Nephron (organoid): ENCODE measurements at regions not wholly inside any gene's neighbourhood (a gene's known extent, or its start where the extent isn't known, plus 50 kb on each side); places are given as distances from the start of the nearest gene placed in this dataset.
"Not testable (repeated sequence)": the region's sequence is repeated elsewhere in the genome, so short reads cannot be mapped to it uniquely, and the experiment has no call there.

Source experiments
- H3K27ac Mint-ChIP-seq, 3 experiments: 2 replicates each; pipeline ENCODE4 v1.8.0; 2020; ENCODE audit warnings: mixed read lengths in 3 of 3, mild to moderate bottlenecking in 2 of 3, moderate library complexity in 1 of 3
- H3K27me3 Mint-ChIP-seq: 2 replicates; pipeline ENCODE4 v1.8.0; 2021; ENCODE audit warnings: low read depth, mild to moderate bottlenecking, moderate library complexity, mixed read lengths
- H3K36me3 Mint-ChIP-seq: 2 replicates; pipeline ENCODE4 v1.8.0; 2020; ENCODE audit warnings: low read depth, mixed read lengths
- H3K4me1 Mint-ChIP-seq: 2 replicates; pipeline ENCODE4 v1.8.0; 2020; ENCODE audit warnings: mixed read lengths
- H3K4me3 Mint-ChIP-seq, 3 experiments: 2 replicates each; pipeline ENCODE4 v1.8.0; 2020; ENCODE audit warnings: mild to moderate bottlenecking in 3 of 3, mixed read lengths in 3 of 3, moderate library complexity in 2 of 3
- H3K9me3 Mint-ChIP-seq: 2 replicates; pipeline ENCODE4 v1.8.0; 2020; ENCODE audit warnings: mixed read lengths
- CTCF ChIP-seq, 3 experiments: fragments of 200-600 bp; sonication (generic); IDR thresholded peaks; one replicate each; pipeline ENCODE4 v1.5.0; 2021; ENCODE audit warnings: antibody characterized with exemption in 3 of 3; ENCODE audit not compliant: unreplicated experiment in 3 of 3

DNA sequence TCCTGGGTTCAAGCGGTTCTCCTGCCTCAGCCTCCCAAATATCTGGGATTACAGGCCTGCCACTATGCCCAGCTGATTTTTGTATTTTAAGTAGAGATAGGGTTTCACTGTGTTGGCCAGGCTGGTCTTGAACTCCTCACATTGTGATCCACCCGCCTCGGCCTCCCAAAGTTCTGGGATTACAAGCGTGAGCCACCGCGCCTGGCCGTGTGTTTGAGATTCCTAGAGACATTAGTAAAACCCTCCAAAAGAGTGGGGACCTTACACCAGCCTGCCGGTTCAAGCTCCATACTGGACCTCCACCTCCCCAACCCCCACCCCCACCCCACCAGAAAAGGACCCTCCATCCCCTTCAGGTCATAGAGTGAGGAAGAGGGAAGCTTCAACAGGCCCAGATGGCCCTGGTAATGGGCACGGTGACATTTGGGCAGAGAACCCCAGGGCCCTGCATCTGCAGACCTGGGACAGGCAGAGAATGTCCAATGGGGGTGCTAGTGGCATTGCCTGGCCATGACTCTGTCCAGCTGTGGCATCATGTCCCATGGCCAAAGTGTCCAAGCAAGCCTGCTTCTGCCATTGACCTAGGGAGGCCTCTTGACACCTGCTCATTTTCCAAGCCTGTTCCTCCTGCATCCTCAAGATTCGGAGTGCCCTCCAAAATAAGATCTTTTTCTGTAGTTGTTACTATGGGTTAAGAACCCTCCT is 108.9 kb upstream of the KLF13 start:
- no peaks in the 10 kb centered on the region for H3K36me3 Mint-ChIP-seq
- H3K4me1 Mint-ChIP-seq = peaks cover 14% of the 10 kb centered on the region
- no peaks in the 10 kb centered on the region for H3K9me3 Mint-ChIP-seq
- H3K4me3 Mint-ChIP-seq = peak overlapping the region; percentile 21 to 50 (median 45)
- H3K27ac Mint-ChIP-seq = no peak overlapping the region
- TF ChIP-seq CTCF (IDR thresholded peaks at IDR 0.05; ENCODE audit: unreplicated experiment in 3 of 3) = no peak
- peaks cover 18% of the 10 kb centered on the region for H3K27me3 Mint-ChIP-seq

GRCh38 chr15:31219221-31219620 is 107.4 kb upstream of the KLF13 start:
- Mint-ChIP-seq H3K27ac (no peak overlapping the region), H3K9me3 (no peaks in the 10 kb centered on the region), H3K36me3 (no peaks in the 10 kb centered on the region), H3K27me3 (peaks cover 25% of the 10 kb centered on the region), H3K4me1 (peaks cover 21% of the 10 kb centered on the region), H3K4me3 (peak overlapping the region in 1 of 3 experiments; percentile 27)
- no peak for TF ChIP-seq CTCF (IDR thresholded peaks at IDR 0.05; ENCODE audit: unreplicated experiment in 3 of 3)

GRCh38 chr15:31221936-31222515 is 104.6 kb upstream of the KLF13 start:
- no peaks in the 10 kb centered on the region for H3K36me3 Mint-ChIP-seq
- H3K9me3 Mint-ChIP-seq = no peaks in the 10 kb centered on the region
- H3K4me1 Mint-ChIP-seq = peaks cover 25% of the 10 kb centered on the region
- TF ChIP-seq CTCF (IDR thresholded peaks at IDR 0.05; ENCODE audit: unreplicated experiment in 3 of 3) = no peak
- H3K27ac Mint-ChIP-seq = no peak overlapping the region
- no peak overlapping the region for H3K4me3 Mint-ChIP-seq
- H3K27me3 Mint-ChIP-seq = peaks cover 28% of the 10 kb centered on the region

DNA sequence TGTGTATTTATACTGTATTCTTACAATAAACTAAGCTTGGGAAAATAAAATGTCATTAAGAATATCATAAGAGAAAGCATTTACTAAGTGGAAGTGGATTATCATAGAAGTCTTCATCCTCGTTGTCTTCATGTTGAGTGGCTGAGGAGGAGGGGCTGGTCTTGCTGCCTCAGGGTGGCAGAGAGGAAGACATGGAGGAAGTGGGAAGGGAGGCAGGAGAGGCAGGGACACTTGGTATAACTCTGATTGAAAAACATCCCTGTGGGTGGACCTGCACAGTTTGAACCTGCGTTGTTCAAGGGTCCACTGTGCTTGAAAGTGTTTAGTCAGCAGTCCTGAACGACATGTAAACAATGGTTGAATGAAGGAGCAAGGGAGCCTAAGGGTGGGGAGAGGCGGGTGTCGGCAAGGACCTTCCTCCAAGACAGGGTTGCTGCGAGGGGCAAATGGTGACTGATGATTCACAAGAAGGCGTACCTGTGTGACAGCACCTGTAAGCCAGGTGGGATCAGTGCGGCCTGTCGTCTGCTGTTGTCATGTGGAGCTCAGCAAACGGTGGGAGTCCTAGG is 103.8 kb upstream of the KLF13 start:
- peaks cover 25% of the 10 kb centered on the region for H3K4me1 Mint-ChIP-seq
- peak overlapping the region in 2 of 3 experiments; percentile 8 to 25 for H3K27ac Mint-ChIP-seq
- peaks cover 28% of the 10 kb centered on the region for H3K27me3 Mint-ChIP-seq
- no peaks in the 10 kb centered on the region for H3K36me3 Mint-ChIP-seq
- H3K9me3 Mint-ChIP-seq = no peaks in the 10 kb centered on the region
- TF ChIP-seq CTCF (IDR thresholded peaks at IDR 0.05; ENCODE audit: unreplicated experiment in 3 of 3) = no peak
- no peak overlapping the region for H3K4me3 Mint-ChIP-seq

DNA sequence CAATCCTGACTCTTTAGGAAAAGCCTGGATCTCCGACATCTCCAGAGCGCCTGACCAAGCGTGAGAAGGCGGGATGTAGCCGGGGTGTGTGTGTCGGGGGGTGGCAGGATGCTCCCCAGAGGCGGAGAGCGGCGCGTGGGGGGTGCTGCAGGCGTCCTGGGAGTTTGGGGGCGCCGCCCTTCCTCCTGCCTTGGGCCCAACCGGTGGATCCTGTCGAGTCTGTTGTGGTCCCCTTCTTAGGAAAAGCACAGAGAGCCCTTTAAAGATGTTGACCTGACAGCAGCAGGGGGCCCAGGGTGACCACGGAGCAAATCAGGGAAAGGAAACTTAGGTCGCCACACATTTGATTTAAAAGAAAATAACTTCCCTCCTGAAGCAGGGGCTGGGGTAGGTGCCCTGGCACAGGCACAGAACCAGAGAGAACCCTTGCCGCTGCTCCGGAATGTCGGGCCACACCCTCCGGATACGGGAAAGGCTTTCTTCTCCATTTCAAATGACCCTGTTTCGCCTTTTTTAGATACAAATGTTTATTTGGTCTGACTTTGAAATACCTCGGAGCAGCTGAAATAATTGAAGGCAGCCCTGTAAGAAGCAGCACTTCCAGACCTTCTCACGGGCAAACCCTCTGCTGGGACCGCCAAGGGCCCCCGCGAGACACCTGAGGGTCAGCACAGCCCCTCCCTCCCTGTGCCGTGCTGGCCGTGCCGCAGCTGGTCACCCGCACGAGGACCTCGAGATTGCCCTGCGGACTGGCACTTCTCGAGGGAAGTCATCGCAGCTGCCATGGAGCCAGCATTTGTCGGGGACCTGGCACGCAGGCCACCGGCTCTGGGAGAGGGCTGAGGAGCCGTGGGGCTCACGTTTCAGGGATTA is 102.9 kb upstream of the KLF13 start:
- no peaks in the 10 kb centered on the region for H3K36me3 Mint-ChIP-seq
- peaks cover 25% of the 10 kb centered on the region for H3K27me3 Mint-ChIP-seq
- H3K27ac Mint-ChIP-seq = no peak overlapping the region
- no peak overlapping the region for H3K4me3 Mint-ChIP-seq
- H3K4me1 Mint-ChIP-seq = peaks cover 19% of the 10 kb centered on the region
- H3K9me3 Mint-ChIP-seq = no peaks in the 10 kb centered on the region
- no peak for TF ChIP-seq CTCF (IDR thresholded peaks at IDR 0.05; ENCODE audit: unreplicated experiment in 3 of 3)

DNA sequence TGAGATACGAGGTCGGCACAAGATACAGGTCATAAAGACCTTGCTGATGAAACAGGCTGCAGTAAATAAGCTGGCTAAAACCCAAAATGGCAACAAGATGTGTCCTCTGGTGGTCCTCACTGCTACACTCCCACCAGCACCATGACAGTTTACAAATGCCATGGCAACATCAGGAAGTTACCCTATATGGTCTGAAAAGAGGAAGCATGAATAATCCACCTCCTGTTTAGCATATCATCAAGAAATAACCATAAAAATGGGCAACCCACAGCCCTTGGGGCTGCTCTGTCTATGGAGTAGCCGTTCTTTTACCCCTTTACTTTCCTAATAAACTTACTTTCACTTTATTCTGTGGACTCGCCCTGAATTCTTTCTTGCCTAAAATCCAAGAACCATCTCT is 102.0 kb upstream of the KLF13 start:
- not testable (repeated sequence) for H3K4me3 Mint-ChIP-seq, H3K36me3 Mint-ChIP-seq, H3K9me3 Mint-ChIP-seq
- Mint-ChIP-seq H3K27ac (peak overlapping the region in 1 of 3 experiments; percentile 10), H3K4me1 (peaks cover 19% of the 10 kb centered on the region), H3K27me3 (peaks cover 25% of the 10 kb centered on the region)
